SH-SY5Y (cell line): ENCODE measurements at regions not wholly inside any gene's neighbourhood (a gene's known extent, or its start where the extent isn't known, plus 50 kb on each side); places are given as distances from the start of the nearest gene placed in this dataset.

ENCODE experiments used
- GATA2 ChIP-seq: IDR thresholded peaks from 2 replicates; pipeline ENCODE4 v1.6.1; 2011; ENCODE audit warnings: mild to moderate bottlenecking, low read depth, low read length
- GATA3 ChIP-seq: IDR thresholded peaks from 2 replicates; pipeline ENCODE4 v1.6.1; 2011; ENCODE audit warnings: low read depth, mild to moderate bottlenecking, low read length, moderate library complexity

GRCh38 chr18:27854631-27855030 is 322.3 kb downstream of the CDH2 start:
- TF ChIP-seq GATA2, result no peak
- TF ChIP-seq GATA3, result no peak
